ENCODE measurements at regions not wholly inside any gene's neighbourhood (a gene's known extent, or its start where the extent isn't known, plus 50 kb on each side); places are given as distances from the start of the nearest gene placed in this dataset.
A peak's percentile ranks its signal among the peaks of the same experiment; 100 is the strongest.
"Not testable (repeated sequence)": the region's sequence is repeated elsewhere in the genome, so short reads cannot be mapped to it uniquely, and the experiment has no call there.

GRCh38 chr22:22820076-22820475, 67.5 kb upstream of the IGLL5 start:
- peak overlapping the region; percentile 12 to 41 for H3K4me3 Mint-ChIP-seq

GRCh38 chr22:22820626-22821025, 67.0 kb upstream of the IGLL5 start:
- peak overlapping the region; percentile 12 to 41 for H3K4me3 Mint-ChIP-seq
- peaks cover 81% of the 10 kb centered on the region for H3K4me1 Mint-ChIP-seq (ENCODE audit: low read depth)
- ATAC-seq (replicated peaks in 1 of 2) = peak; percentile 80 to 87

More at GRCh38 chr22:22820076-22820475, 67.5 kb upstream of the IGLL5 start:
- Mint-ChIP-seq H3K9me3 (no peaks in the 10 kb centered on the region), H3K27ac (peak overlapping the region; percentile 56), H3K4me1 (ENCODE audit: low read depth) (peaks cover 87% of the 10 kb centered on the region), H3K27me3 (ENCODE audit: low read depth) (no peaks in the 10 kb centered on the region), H3K36me3 (ENCODE audit: insufficient read depth in 2 of 2) (no peaks in the 10 kb centered on the region)
- ATAC-seq (replicated peaks in 1 of 2) = no peak
- DNase-seq = no peak

GRCh38 chr22:22821340-22821739, 66.3 kb upstream of the IGLL5 start:
- Mint-ChIP-seq H3K36me3 (ENCODE audit: insufficient read depth in 2 of 2) (no peaks in the 10 kb centered on the region), H3K27ac (peak overlapping the region; percentile 5), H3K4me1 (ENCODE audit: low read depth) (peaks cover 74% of the 10 kb centered on the region), H3K9me3 (no peaks in the 10 kb centered on the region), H3K27me3 (ENCODE audit: low read depth) (no peaks in the 10 kb centered on the region), H3K4me3 (no peak overlapping the region)
- ATAC-seq (replicated peaks in 1 of 2) (no peak), DNase-seq (no peak)

More at GRCh38 chr22:22820626-22821025, 67.0 kb upstream of the IGLL5 start:
- H3K9me3 Mint-ChIP-seq = no peaks in the 10 kb centered on the region
- H3K27ac Mint-ChIP-seq = peak overlapping the region; percentile 26
- H3K27me3 Mint-ChIP-seq (ENCODE audit: low read depth) = no peaks in the 10 kb centered on the region
- H3K36me3 Mint-ChIP-seq (ENCODE audit: insufficient read depth in 2 of 2) = no peaks in the 10 kb centered on the region
- peak; percentile 31 to 38 for DNase-seq

- peak overlapping the region; percentile 26 for H3K27ac Mint-ChIP-seq
- ATAC-seq (replicated peaks in 1 of 2) = no peak
- no peak for DNase-seq
Measured at GRCh38 chr22:22822106-22822505, 65.5 kb upstream of the IGLL5 start.

GRCh38 chr22:22822553-22822952, 65.1 kb upstream of the IGLL5 start:
- Mint-ChIP-seq H3K27ac (peak overlapping the region; percentile 26), H3K4me1 (ENCODE audit: low read depth) (peaks cover 62% of the 10 kb centered on the region)
- not testable (repeated sequence) for H3K36me3 Mint-ChIP-seq (ENCODE audit: insufficient read depth in 2 of 2); H3K9me3 Mint-ChIP-seq; H3K4me3 Mint-ChIP-seq; H3K27me3 Mint-ChIP-seq (ENCODE audit: low read depth); ATAC-seq (replicated peaks in 1 of 2); DNase-seq

More at GRCh38 chr22:22822106-22822505, 65.5 kb upstream of the IGLL5 start:
- Mint-ChIP-seq H3K4me3 (no peak overlapping the region), H3K4me1 (ENCODE audit: low read depth) (peaks cover 66% of the 10 kb centered on the region), H3K9me3 (no peaks in the 10 kb centered on the region), H3K36me3 (ENCODE audit: insufficient read depth in 2 of 2) (no peaks in the 10 kb centered on the region), H3K27me3 (ENCODE audit: low read depth) (no peaks in the 10 kb centered on the region)

GRCh38 chr22:22823131-22823810, 64.3 kb upstream of the IGLL5 start:
- Mint-ChIP-seq H3K9me3 (no peaks in the 10 kb centered on the region), H3K27me3 (ENCODE audit: low read depth) (no peaks in the 10 kb centered on the region), H3K4me3 (no peak overlapping the region), H3K27ac (peak overlapping the region; percentile 30), H3K4me1 (ENCODE audit: low read depth) (peaks cover 57% of the 10 kb centered on the region), H3K36me3 (ENCODE audit: insufficient read depth in 2 of 2) (no peaks in the 10 kb centered on the region)
- DNase-seq (no peak), ATAC-seq (replicated peaks in 1 of 2) (no peak)

- H3K27ac Mint-ChIP-seq = no peak overlapping the region
- no peaks in the 10 kb centered on the region for H3K9me3 Mint-ChIP-seq
- H3K36me3 Mint-ChIP-seq (ENCODE audit: insufficient read depth in 2 of 2) = no peaks in the 10 kb centered on the region
- H3K4me3 Mint-ChIP-seq = no peak overlapping the region
- no peaks in the 10 kb centered on the region for H3K27me3 Mint-ChIP-seq (ENCODE audit: low read depth)
- peaks cover 44% of the 10 kb centered on the region for H3K4me1 Mint-ChIP-seq (ENCODE audit: low read depth)
- ATAC-seq (replicated peaks in 1 of 2) = no peak
- DNase-seq = no peak
Measured at GRCh38 chr22:22824340-22825212, 63.0 kb upstream of the IGLL5 start.

- no peak for DNase-seq
- no peak overlapping the region for H3K27ac Mint-ChIP-seq
- no peak overlapping the region for H3K4me3 Mint-ChIP-seq
- H3K36me3 Mint-ChIP-seq (ENCODE audit: insufficient read depth in 2 of 2) = no peaks in the 10 kb centered on the region
- H3K9me3 Mint-ChIP-seq = no peaks in the 10 kb centered on the region
- ATAC-seq (replicated peaks in 1 of 2) = no peak
- H3K27me3 Mint-ChIP-seq (ENCODE audit: low read depth) = no peaks in the 10 kb centered on the region
- peaks cover 38% of the 10 kb centered on the region for H3K4me1 Mint-ChIP-seq (ENCODE audit: low read depth)
Measured at GRCh38 chr22:22825213-22825593, 62.4 kb upstream of the IGLL5 start.

- H3K27me3 Mint-ChIP-seq (ENCODE audit: low read depth) = no peaks in the 10 kb centered on the region
- H3K27ac Mint-ChIP-seq = no peak overlapping the region
- ATAC-seq (replicated peaks in 1 of 2) = no peak
- DNase-seq = no peak
- H3K4me1 Mint-ChIP-seq (ENCODE audit: low read depth) = peaks cover 16% of the 10 kb centered on the region
- no peak overlapping the region for H3K4me3 Mint-ChIP-seq
- H3K9me3 Mint-ChIP-seq = peaks cover 0 to 2% of the 10 kb centered on the region in 2 donors
- H3K36me3 Mint-ChIP-seq (ENCODE audit: insufficient read depth in 2 of 2) = no peaks in the 10 kb centered on the region
Measured at GRCh38 chr22:22827187-22827939, 60.3 kb upstream of the IGLL5 start.

GRCh38 chr22:22830193-22830592, 57.4 kb upstream of the IGLL5 start:
- H3K4me1 Mint-ChIP-seq (ENCODE audit: low read depth) = no peaks in the 10 kb centered on the region
- H3K9me3 Mint-ChIP-seq = peaks cover 0 to 2% of the 10 kb centered on the region in 2 donors
- H3K36me3 Mint-ChIP-seq (ENCODE audit: insufficient read depth in 2 of 2) = no peaks in the 10 kb centered on the region
- H3K4me3 Mint-ChIP-seq = no peak overlapping the region
- no peaks in the 10 kb centered on the region for H3K27me3 Mint-ChIP-seq (ENCODE audit: low read depth)
- ATAC-seq (replicated peaks in 1 of 2) = no peak
- no peak for DNase-seq
- H3K27ac Mint-ChIP-seq = no peak overlapping the region

- DNase-seq (no peak), ATAC-seq (replicated peaks in 1 of 2) (no peak)
- H3K4me1 Mint-ChIP-seq (ENCODE audit: low read depth) = no peaks in the 10 kb centered on the region
- H3K9me3 Mint-ChIP-seq = peaks cover 0 to 2% of the 10 kb centered on the region in 2 donors
- no peaks in the 10 kb centered on the region for H3K27me3 Mint-ChIP-seq (ENCODE audit: low read depth)
- no peak overlapping the region for H3K27ac Mint-ChIP-seq
- H3K36me3 Mint-ChIP-seq (ENCODE audit: insufficient read depth in 2 of 2) = no peaks in the 10 kb centered on the region
- H3K4me3 Mint-ChIP-seq = no peak overlapping the region
Measured at GRCh38 chr22:22830957-22831688, 56.5 kb upstream of the IGLL5 start.

- Mint-ChIP-seq H3K9me3 (peaks cover 0 to 2% of the 10 kb centered on the region in 2 donors), H3K36me3 (ENCODE audit: insufficient read depth in 2 of 2) (no peaks in the 10 kb centered on the region), H3K4me1 (ENCODE audit: low read depth) (peaks cover 9% of the 10 kb centered on the region), H3K27me3 (ENCODE audit: low read depth) (no peaks in the 10 kb centered on the region), H3K4me3 (no peak overlapping the region), H3K27ac (no peak overlapping the region)
- DNase-seq = no peak
- ATAC-seq (replicated peaks in 1 of 2) = no peak
Measured at GRCh38 chr22:22833059-22833458, 54.6 kb upstream of the IGLL5 start.

Data from activated T-cell treated with anti-CD3 and anti-CD28 coated beads, Interleukin-2, amount 50 U/mL, for 72 hours (primary cell).